ENCODE measurements at regions not wholly inside any gene's neighbourhood (a gene's known extent, or its start where the extent isn't known, plus 50 kb on each side); places are given as distances from the start of the nearest gene placed in this dataset.

DNA sequence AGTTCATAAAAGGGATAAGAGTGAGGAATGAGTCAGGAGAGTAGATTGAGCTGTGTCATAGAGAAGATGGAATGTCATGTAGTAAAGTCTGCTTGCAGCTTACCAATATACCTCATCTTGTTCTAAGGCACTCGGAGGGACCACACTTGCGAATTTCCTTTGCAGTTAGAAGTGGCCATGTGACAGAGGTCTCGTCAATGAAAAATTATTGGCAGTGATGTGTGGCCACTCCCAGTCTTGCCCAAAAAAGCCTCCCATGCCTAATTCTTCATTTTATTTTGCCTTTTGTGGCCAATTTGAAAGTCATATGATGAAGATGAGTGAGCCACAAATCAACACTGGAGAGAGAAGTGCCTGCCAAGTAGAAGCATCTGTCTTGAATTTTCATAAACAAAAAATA is 465.6 kb upstream of the ZNF385D start:
- no peak for TF ChIP-seq CTCF (IDR thresholded peaks at IDR 0.05 in 2 of 3, conservative IDR thresholded peaks at IDR 0.05 in 1 of 3; ENCODE audit: insufficient read depth in 2 of 3, low read depth in 1 of 3, low read length in 3 of 3)
- TF ChIP-seq HCFC1 (IDR thresholded peaks at IDR 0.05; ENCODE audit: low read depth, low read length), result no peak
- no peak for TF ChIP-seq NFYB (IDR thresholded peaks at IDR 0.05; ENCODE audit: extremely low read depth, insufficient read length)
- no peak for TF ChIP-seq NCOA2 (IDR thresholded peaks at IDR 0.05; ENCODE audit: partially characterized antibody in 2 of 2)
- no peak for TF ChIP-seq SIN3A (IDR thresholded peaks at IDR 0.05; ENCODE audit: borderline replicate concordance in 2 of 2, control insufficient read depth in 1 of 2, low read depth in 2 of 2, low read length in 2 of 2)
- no peak for TF ChIP-seq PATZ1 (CRISPR knock-in tag; IDR thresholded peaks at IDR 0.05; ENCODE audit: borderline replicate concordance)
